SK-N-SH treated with all-trans-retinoic acid at 6 μM for 48 hours (cell line): ENCODE measurements at regions not wholly inside any gene's neighbourhood (a gene's known extent, or its start where the extent isn't known, plus 50 kb on each side); places are given as distances from the start of the nearest gene placed in this dataset.

ENCODE experiments used
- SNAI2 ChIP-seq: fragments of 250-450 bp; sonication (Bioruptor Pico); IDR thresholded peaks from 2 replicates; pipeline ENCODE4 v1.5.0; 2020; ENCODE audit warnings: mild to moderate bottlenecking, moderate library complexity
- TF ChIP-seq, protein P1 (sequence below): fragments of 250-450 bp; sonication (Bioruptor Pico); IDR thresholded peaks from 2 replicates; pipeline ENCODE4 v1.5.1; 2020; ENCODE audit warnings: low read depth, mild to moderate bottlenecking, moderate library complexity

DNA sequence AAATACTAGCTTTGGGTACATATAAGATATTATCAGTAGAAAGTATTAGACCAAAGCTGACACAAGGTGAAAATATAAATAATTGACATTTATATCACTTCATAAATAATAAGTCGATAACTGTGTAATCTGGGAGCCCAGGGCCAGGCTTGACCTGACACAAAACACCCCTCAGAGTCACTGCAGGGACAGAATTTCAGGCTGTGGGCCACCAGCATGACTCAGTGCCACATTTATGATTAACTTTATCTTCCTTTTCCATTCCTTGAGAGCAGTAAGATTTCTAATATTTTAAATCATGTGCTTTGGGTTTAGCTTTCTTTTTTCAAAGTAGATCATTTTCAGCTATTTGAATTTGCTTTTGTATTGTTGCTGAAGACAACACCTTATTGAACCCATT is 102.9 kb upstream of the NFE2L3 start:
- TF ChIP-seq SNAI2 (CRISPR knock-in tag), result no peak
- TF ChIP-seq, protein P1, sequence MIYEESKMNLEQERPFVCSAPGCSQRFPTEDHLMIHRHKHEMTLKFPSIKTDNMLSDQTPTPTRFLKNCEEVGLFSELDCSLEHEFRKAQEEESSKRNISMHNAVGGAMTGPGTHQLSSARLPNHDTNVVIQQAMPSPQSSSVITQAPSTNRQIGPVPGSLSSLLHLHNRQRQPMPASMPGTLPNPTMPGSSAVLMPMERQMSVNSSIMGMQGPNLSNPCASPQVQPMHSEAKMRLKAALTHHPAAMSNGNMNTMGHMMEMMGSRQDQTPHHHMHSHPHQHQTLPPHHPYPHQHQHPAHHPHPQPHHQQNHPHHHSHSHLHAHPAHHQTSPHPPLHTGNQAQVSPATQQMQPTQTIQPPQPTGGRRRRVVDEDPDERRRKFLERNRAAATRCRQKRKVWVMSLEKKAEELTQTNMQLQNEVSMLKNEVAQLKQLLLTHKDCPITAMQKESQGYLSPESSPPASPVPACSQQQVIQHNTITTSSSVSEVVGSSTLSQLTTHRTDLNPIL (CRISPR knock-in tag), result no peak
